8988T (cell line): ENCODE measurements at regions not wholly inside any gene's neighbourhood (a gene's known extent, or its start where the extent isn't known, plus 50 kb on each side); places are given as distances from the start of the nearest gene placed in this dataset.
"Not testable (repeated sequence)": the region's sequence is repeated elsewhere in the genome, so short reads cannot be mapped to it uniquely, and the experiment has no call there.

ENCODE experiments used
- DNase-seq: peaks from one replicate; pipeline ENCODE4 v3.0.0; 2011

DNA sequence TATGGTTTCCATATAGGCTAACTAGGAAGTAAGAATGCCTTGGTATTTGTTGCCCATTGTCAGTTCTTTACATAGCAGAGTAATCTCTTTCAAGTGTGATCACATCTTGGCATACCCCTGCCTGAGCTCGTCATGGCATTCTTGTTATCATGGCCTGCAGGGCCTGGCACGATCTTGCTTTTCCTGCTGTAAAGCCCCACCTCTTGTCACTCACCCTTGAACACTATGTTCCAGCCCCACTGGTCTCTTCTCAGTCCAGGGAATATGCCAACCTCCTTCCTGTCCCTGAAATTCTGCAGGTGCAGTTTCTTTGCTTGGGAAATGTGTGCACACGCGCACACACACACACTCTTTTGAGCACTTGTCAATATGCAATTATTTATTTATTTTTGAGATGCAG, 250.2 kb upstream of the DMRT1 start:
- DNase-seq, result no peak

DNA sequence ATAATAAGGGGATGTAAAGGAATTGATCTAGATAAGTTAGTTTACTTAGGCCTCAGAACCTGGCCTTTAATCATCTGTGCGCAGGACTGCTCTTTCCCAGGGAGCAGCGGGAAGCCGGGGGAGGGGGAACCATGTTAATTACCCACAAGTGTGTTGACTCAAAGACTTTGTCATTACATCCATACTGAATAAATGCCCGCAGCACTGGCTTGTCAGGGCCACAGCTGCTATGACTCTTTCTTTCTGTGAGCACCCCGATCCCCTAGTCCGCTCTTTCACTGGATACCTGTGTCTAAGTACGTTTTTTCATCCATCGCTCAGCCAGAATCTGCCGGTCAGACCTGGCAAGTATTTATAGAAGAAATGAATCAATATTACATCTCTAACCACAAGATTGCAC, 249.3 kb upstream of the DMRT1 start:
- no peak for DNase-seq

DNA sequence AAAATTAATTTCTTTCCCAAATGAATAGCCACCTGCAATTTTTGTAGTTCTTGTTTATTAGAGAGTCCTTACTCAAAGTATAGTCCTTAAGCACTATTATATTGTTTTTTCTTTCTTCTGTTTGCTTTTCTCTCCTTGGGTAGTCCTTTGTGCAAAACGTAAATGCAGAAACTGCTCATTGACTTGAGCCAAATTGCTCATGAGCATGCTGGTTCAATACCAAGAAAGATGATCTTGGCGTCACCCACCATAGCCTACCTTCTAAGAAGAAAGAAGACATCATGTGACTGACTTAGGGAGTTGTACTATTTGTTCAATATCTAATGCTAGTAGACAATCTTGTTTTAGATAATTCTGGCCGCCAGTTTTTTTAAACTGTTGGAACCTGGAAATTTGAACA, 248.8 kb upstream of the DMRT1 start:
- DNase-seq, result no peak

DNA sequence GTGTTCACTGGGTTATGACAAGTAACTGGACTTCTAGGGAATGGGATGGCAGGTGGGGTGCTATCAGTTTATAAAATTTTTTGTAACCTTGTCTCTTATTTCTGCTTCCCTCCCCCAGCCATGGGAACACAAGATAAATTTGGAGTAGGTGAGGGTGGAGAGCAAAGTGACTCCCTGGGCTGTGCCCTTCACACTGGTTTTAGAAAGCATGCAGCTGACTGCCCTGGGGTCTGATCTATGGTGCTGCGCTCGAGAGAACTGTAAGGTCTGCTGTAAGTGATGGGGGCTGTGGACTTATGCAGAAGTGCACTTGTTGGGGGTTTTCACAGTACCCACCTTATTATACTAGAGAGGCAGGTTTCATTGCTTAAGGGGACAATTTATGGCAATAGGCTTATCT, 247.7 kb upstream of the DMRT1 start:
- DNase-seq, result no peak

DNA sequence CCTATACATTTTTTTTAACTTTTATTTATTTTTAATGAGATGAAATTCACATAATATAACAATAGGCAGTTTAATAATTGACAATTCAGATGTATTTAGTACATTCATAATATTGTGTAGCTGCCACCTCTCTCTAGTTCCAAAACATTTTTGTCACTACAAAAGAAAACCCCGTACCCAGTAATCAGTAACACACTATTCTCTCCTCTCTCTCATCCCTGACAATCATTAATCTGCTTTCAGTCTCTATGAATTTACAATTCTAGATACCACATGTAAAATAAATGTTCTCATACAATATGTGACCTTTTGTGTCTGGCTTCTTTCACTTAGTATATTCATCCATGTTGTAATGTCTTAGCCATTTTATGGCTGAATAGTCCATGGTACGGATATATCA, 244.8 kb upstream of the DMRT1 start:
- no peak for DNase-seq

DNA sequence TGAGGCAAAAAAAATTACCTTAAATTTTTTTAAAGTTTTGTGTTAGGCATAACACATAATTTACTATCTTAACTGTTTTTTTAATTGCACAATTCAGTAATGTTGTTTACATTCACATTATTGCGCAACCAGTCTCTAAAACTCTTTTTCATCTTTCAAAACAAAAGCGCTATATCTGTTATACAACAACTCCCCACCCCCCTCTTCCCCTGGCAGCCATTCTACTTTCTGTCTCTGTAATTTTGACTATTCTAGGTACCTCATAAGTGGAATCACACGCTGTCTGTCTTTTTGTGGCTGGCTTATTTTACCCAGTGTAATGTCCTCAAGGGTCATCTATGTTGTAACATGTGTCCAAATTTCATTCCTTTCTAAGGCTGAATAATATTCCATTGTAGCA, 241.5 kb upstream of the DMRT1 start:
- no peak for DNase-seq

DNA sequence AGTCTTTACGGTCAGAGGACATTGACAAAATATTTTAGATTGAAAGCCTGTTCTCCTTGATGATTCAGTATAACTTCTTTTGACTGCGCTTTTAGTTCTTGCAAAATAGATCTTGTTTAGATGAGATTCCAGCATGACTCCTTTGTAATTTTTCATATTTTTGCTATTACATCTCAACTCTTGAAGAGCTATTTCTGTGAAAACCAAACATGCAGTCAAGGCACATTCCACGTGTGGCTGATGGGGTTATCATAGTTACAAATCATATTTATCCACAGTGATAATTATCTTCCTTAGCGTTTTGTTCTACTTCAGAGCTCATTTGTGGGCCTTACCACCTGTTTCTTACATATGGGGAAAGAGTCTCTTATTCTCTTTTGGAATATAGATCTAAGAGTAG, 238.8 kb upstream of the DMRT1 start:
- DNase-seq, result no peak

DNA sequence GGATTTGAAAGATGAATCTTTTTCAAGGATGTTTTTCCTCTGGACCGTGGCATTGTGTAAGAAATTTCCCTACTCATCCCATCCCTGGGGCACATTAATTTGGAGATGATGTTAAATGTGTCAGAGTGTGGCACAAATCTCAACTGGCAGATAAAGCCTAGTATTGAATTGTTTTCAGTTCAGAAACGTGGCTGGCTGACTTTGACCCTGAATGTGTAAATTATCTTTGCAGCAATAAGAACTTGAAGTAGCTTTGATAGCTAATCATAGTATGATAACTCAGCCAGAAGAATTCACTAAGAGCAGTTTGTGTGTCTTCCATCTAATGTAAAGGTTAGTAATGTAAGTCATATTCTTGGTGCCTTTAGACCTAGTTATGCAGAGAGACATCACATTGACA, 238.4 kb upstream of the DMRT1 start:
- DNase-seq, result no peak

DNA sequence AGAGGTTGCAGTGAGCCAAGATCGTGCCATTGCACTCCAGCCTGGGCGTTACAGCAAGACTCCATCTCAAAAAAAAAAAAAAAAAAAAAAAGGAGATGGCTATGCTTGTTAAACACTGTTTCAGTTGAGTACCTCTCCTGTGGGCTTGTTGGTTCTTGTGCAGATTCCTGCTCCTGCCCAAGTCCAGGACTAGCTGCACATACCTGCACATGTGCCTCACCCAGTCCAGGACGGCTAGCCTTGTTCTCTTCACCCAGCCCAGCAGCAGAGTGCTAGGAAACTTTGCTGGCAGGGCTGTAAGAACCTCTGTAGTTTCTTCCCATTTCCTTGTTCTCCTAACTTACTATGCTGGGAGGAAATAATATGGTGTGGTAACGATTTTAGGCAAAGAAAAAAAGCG, 234.1 kb upstream of the DMRT1 start:
- no peak for DNase-seq

DNA sequence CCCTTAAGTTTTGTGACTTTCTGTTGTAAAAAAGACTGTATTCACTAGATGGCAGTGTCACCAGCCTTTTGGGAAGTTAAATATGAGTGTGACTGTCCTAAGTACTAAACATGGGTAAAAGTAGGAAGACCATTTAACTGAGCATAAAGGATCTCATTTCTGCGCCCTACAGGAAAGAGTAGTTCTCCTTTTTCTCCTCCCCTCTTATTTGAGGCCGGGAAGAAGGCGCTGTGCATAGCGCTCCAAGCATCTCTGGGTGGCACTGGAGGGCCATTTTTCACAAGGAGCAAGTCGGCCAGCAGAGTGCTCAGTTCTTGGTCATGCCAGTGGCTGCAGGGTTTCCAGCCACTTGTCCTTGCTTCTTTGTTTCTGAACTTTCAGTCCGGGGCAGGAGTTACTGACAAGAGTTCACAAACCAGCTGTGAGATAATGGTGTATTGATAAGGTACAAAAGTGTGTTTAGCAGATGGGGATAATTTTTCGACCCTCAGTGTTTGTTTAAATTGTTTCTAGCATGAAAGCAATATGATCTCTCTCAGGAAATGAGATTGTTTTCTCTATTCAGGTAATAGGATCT, 227.6 kb upstream of the DMRT1 start:
- DNase-seq, result peak; percentile 17

DNA sequence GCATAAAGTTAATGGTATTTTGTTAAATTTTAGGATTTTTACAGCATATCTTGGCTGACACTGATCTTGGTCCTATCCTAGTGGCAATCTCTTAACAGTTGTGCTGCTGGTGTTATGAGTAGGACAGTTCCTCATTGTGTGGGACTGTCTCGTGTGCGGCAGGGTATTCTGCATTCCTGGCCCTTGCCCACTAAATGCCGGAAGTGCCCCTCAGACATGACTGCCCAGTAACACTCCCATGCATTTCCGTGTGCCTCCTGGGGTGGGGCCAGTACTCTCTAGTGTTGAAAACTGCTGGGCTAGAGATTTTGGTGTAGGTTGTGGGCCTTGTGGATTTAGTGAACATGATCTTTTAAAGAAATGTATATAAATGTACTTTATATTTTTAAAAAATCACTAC, 227.1 kb upstream of the DMRT1 start:
- DNase-seq, result no peak

DNA sequence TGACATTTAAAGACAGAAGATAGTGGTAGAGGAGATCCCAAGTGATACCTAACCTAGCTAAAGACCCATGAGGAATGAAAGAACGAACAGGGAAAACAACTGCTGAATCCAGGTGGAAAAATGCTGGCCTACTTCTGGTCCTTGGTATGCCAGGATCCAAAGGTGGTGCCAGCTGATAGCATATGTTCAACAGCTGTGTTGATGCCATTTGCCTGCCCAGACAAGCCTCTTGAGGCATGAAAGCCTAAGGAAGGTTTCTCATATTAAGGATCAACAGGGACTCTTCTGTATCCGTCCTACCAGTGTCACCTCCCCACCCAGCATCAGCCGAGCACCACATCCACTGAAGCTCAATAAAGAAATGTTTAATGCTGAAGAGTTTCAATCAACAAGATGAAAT, 225.7 kb upstream of the DMRT1 start:
- DNase-seq, result no peak

DNA sequence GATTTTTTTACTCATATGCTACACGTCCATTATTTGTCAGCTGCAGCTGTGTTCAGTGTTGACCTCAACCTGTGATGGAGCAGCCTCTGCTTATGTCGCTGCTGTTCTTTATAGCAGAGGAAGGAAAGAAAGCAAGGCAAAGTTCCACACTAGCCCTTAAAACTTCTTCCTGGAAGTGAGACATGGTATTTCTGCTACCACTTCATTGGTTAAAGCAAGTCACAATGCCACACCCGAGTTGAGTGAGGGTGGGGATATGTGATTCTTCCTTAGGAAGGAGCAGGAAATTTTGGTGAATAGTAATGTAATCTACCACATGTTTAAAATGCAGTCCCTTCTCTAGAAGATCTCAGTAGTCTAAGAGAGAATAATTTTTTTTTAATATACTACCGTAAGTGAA, 224.8 kb upstream of the DMRT1 start:
- no peak for DNase-seq

DNA sequence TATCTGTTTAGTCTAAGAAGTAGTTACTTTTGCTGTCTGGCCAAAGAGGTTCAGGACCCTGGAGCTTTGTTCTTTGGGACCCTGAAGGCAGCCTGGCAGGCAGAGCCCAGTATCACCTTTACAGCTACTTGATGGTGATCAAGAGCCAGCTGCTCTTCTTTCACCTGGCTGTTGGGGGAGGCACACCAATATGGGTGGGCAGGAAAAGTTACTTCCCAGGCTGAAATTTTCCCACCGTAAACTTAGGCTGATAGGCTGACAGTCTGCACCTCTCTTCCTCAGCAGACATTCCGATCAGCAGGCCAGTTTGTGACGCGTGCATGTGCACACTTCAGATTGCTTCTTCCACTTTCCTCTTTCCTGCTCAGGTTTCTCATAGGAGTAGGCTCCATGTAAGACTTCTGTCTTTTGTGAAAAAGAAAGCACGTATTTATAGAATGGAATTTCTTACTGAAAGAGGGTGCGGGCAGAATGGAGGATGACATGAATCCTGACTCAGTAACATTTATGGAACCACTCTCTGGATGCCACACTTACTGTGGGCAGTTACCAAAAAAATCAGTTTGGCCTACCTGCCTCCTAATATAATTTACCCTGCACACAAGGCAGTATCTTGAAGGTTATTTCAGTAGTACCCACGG, 223.9 kb upstream of the DMRT1 start:
- DNase-seq, result no peak

DNA sequence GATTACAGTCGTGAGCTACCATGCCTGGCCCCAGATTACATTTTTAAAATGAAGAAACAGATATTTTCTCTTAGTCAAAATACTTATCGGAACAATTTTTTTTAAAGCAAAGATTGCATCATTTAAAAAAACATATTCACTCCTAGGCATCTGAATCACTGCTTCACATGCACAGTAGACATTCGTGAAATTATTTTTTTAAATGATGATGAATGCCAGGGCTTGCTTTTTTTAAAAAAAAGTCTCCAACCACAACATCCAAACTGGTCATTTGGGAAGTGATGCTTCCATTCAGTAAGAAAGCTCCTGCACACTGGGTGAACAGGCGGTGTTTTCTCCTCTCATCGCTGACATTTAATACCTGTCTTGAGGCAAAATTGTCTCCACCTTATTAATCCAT, 223.0 kb upstream of the DMRT1 start:
- DNase-seq, result no peak

DNA sequence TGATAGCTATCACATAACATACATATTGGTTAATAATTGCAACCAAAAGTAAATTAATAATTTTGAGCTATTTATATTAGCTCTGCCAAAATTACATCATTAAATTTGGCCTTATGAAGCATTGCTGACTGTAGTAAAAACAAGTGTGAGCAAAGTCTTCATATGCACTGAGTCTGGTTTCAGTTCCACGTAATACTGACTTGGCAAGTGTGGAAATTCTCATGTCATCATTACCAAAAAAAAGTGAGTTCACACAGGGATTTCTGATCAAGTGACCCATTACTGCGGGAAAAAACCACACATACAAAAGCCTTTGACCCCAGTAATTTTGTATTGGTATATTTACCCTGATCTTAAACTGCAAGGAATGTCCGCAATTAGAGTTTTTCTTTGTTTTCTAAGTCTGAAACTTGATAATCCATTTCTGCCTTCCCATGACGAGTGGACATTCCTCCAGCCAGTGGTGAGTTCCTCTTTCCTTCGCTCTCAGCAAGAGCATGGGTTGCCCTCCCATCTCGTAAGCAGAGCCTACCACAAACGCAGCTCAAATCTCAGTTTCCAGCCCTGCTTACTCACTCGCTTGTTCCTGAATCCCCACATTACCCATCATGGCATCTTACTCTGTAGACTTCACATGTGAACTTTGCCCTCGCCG, 220.2 kb upstream of the DMRT1 start:
- no peak for DNase-seq

DNA sequence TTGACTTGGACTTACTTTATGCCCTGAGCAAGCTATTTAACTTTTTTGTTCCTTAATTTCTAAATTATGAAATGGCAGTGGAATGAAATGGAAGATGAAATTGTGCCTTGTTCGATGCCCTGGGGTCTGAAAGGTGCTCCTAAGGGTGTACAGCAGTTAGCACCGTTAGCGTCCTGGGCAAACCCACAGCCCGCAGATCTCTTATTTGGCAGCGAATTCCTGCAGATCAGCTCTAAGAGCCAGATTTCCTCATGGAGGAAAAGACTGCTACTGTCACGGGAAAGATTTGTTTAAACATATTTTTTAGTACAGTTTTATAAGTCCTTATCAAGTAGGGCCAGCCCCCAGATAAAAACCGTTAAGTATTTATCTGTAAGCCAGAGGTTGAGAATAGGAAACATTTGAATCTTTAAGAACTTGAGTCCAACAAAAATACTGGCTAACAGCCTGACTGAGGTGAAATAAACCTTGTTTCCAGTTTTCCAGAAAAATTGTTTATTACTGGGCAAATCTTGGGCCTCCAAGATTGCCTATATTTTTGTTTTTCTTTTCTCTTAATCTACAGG, 216.5 kb upstream of the DMRT1 start:
- DNase-seq, result no peak

DNA sequence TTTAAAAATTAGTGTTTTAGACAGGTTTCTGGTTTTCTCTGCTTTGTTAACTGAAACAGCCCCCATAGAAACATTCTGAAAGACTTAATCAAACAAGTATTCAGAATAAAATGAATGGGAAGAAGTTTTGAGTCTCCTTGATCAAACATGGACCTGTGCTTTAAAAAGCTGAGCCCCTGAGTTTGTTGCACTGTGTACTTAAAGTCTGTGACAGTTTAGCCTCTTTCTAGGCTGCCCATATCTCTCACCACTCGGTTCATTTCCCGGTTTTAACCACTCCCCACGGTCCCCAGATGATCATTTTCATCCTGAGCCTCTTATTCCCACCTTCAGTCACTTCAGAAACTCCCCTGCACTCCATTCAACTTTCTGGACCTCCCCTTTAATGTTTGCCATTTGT, 215.9 kb upstream of the DMRT1 start:
- DNase-seq, result no peak

DNA sequence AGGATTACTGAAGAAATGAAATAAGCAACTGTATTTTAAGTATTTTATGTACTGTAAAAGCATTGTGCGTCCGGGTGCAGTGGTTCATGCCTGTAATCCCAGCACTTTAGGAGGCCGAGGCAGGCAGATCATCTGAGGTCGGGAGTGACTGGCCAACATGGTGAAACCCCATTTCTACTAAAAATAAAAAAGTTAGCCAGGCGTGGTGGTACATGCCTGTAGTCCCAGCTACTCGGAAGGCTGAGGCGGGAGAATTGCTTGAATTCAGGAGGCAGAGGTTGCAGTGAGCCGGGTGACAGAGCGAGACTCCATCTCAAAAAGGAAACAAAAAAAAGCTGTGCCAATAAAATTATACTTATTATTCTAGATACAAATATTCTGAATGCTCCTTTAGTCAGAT, 215.4 kb upstream of the DMRT1 start:
- not testable (repeated sequence) for DNase-seq

DNA sequence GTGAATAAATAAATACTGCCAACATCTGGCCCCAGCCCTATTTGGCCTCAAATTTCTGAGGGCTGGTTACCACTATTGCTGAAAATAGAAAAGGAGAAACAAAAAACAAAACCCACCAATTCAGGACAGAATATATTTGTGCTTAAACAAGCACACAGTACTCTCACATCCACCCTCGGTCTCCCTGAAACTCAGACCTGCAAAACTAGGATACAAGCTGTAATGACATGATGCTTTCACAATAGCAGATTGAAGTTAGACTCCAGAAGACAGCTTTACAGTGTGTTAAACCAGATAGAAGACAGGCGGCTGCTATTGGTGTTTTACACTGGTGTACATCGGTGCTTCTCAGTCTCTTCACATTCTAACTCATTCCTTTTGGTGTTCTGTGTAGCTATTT, 214.9 kb upstream of the DMRT1 start:
- no peak for DNase-seq

DNA sequence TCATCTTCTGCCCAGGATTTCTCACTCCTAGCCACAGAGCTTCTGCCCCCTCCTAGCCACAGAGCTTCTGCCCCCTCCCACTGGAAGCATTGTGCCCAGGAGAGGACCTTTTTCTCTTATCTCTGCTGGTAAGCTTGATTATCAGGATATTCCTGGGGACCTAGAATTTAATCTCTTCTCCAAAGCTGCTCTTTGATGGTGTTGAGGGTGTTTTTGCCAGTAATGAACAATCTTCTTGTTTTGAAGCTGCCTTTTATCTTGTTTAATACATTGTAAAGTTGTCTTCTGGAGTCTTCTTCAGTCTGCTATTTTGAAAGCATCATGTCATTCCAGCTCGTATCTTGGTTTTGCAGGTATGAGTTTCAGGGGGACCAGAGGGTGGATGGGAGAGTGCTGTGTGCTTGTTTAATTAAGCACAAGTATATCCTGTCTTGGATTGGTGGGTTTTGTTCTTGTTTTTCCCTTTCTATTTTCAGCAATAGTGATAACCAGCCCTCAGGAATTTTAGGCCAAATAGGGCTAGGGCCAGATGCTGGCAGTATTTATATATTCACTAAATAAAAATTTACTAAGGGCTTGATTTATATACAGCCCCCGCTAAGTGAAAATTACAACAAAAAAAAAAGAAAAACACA, 214.0 kb upstream of the DMRT1 start:
- no peak for DNase-seq

DNA sequence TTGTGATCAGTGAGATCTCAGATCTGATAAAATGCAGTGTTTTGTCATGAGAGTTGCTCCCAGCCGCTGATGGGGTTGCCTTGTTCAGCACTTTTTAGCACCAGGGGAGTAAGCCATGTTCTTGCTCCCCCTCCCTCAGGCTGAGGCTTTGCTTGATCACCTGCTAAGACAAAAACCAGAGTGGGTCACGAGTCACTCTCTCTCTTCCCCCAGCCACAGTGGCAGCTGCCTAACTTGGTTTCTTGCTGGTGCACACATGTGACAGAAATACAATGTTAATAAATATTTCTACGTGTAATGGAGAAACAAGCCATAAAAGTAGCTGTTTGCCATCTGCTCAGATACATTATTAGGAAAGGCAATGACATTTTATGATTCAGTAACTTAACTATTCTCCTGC, 212.4 kb upstream of the DMRT1 start:
- no peak for DNase-seq

DNA sequence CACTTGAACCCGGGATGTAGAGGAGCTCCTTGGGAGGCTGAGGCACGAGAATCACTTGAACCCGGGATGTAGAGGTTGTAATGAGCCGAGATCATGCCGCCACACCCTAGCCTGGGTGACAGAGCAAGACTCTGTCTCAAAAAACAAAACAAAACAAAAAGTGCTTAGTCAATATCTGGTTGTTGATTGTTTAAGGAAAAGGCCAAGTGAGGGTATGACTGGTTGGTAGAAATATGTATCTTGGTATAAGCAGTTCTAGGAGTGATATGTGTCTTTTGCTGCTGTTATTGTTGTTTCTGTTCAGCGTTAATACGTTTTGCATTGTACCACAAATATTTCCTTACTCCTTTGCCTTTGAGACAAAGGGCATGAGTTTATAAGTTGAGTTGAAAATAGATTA, 210.7 kb upstream of the DMRT1 start:
- DNase-seq, result no peak

DNA sequence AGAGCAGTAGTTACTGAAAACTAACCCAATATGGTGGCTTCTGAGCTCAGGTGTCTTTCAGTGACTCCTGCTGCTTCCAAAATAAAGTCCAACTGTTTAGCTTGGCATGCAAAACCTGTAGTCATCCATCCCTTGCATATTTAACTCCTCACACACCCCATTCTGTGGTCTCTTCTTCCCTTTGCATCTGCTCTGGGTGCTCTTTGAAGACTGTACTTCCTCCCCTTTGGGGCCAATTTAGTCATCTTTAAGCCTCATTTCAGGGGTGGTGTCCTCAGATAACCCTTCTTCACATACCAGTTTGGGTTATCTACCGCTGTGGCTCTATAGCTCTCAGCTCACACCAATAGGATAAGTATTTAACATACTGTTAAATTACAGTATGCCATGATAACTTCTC, 209.9 kb upstream of the DMRT1 start:
- no peak for DNase-seq
